ENCODE measurements at regions not wholly inside any gene's neighbourhood (a gene's known extent, or its start where the extent isn't known, plus 50 kb on each side); places are given as distances from the start of the nearest gene placed in this dataset.

DNA sequence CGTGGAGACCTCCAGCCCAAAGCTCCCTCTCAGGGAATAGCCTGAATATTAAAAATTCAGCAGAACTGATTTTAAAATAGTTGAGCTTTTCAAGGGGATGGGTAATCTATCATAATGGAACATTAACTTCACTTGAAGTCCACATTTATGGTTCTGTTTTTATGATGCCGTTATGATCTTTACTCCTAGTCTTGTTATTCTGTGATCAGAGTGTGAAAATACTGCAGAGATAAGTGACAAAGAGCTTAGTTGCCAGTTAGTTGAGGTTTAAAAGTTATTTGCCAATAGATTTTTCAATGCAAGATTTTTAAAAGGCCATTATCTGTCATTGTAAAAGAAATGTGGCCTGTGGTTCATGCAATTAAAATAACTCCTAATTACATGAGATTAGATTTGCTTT is 189.9 kb upstream of the RGMB start:
- no peak for TF ChIP-seq GABPA (IDR thresholded peaks at IDR 0.05; ENCODE audit: low read depth)
- TF ChIP-seq, protein P1, sequence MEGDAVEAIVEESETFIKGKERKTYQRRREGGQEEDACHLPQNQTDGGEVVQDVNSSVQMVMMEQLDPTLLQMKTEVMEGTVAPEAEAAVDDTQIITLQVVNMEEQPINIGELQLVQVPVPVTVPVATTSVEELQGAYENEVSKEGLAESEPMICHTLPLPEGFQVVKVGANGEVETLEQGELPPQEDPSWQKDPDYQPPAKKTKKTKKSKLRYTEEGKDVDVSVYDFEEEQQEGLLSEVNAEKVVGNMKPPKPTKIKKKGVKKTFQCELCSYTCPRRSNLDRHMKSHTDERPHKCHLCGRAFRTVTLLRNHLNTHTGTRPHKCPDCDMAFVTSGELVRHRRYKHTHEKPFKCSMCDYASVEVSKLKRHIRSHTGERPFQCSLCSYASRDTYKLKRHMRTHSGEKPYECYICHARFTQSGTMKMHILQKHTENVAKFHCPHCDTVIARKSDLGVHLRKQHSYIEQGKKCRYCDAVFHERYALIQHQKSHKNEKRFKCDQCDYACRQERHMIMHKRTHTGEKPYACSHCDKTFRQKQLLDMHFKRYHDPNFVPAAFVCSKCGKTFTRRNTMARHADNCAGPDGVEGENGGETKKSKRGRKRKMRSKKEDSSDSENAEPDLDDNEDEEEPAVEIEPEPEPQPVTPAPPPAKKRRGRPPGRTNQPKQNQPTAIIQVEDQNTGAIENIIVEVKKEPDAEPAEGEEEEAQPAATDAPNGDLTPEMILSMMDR (IDR thresholded peaks at IDR 0.05; ENCODE audit: insufficient read depth, low read length): no peak
